Body of pancreas (tissue), 4 donors: ENCODE measurements at regions not wholly inside any gene's neighbourhood (a gene's known extent, or its start where the extent isn't known, plus 50 kb on each side); places are given as distances from the start of the nearest gene placed in this dataset.

ENCODE experiments used
- POLR2A ChIP-seq, 3 donors: fragments of 450-650 bp; IDR thresholded peaks; one replicate each; pipeline ENCODE4 v1.6.1; 2016; ENCODE audit warnings: antibody characterized with exemption in 3 of 3, mild to moderate bottlenecking in 2 of 3
- TF ChIP-seq, protein P1 (sequence below), 7 experiments: fragments of 450-650 bp in 4 of 7; fragments of 200-600 bp in 3 of 7; sonication (generic) in 3 of 7; IDR thresholded peaks; one replicate each; pipeline ENCODE4 v1.5.1; 2016 to 2019; ENCODE audit warnings: antibody characterized with exemption in 7 of 7

GRCh38 chr5:4254736-4255135 is 659.1 kb downstream of the IRX1 start:
- TF ChIP-seq, protein P1, sequence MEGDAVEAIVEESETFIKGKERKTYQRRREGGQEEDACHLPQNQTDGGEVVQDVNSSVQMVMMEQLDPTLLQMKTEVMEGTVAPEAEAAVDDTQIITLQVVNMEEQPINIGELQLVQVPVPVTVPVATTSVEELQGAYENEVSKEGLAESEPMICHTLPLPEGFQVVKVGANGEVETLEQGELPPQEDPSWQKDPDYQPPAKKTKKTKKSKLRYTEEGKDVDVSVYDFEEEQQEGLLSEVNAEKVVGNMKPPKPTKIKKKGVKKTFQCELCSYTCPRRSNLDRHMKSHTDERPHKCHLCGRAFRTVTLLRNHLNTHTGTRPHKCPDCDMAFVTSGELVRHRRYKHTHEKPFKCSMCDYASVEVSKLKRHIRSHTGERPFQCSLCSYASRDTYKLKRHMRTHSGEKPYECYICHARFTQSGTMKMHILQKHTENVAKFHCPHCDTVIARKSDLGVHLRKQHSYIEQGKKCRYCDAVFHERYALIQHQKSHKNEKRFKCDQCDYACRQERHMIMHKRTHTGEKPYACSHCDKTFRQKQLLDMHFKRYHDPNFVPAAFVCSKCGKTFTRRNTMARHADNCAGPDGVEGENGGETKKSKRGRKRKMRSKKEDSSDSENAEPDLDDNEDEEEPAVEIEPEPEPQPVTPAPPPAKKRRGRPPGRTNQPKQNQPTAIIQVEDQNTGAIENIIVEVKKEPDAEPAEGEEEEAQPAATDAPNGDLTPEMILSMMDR (IDR thresholded peaks at IDR 0.05) = no peak
- TF ChIP-seq POLR2A (IDR thresholded peaks at IDR 0.05) = no peak
